GM12872 (cell line): ENCODE measurements at regions not wholly inside any gene's neighbourhood (a gene's known extent, or its start where the extent isn't known, plus 50 kb on each side); places are given as distances from the start of the nearest gene placed in this dataset.

Experiments
- TF ChIP-seq, protein P1 (sequence below): IDR thresholded peaks from 3 replicates; pipeline ENCODE4 v1.5.1; 2011; ENCODE audit warnings: low read depth, mild to moderate bottlenecking, low read length, moderate library complexity; ENCODE audit not compliant: insufficient read depth

DNA sequence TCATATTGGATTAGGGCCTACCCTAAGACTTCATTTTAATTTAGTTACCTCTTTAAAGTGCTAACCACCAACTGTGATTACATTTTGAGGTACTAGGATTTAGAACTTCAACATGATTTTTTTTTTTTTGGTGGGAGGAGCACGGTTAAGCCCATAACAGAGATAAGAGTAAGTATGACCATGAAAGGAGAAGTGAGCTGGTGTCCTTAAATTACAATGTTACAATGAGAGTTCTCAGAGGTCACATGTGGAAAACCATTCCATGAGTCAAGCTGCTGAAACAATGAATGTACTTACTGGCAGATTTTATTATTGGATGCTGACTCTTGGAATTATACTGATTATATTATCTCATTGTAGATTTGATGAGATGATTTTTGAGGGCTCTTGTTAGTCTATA lies 779.3 kb upstream of the CITED2 start:
- TF ChIP-seq, protein P1, sequence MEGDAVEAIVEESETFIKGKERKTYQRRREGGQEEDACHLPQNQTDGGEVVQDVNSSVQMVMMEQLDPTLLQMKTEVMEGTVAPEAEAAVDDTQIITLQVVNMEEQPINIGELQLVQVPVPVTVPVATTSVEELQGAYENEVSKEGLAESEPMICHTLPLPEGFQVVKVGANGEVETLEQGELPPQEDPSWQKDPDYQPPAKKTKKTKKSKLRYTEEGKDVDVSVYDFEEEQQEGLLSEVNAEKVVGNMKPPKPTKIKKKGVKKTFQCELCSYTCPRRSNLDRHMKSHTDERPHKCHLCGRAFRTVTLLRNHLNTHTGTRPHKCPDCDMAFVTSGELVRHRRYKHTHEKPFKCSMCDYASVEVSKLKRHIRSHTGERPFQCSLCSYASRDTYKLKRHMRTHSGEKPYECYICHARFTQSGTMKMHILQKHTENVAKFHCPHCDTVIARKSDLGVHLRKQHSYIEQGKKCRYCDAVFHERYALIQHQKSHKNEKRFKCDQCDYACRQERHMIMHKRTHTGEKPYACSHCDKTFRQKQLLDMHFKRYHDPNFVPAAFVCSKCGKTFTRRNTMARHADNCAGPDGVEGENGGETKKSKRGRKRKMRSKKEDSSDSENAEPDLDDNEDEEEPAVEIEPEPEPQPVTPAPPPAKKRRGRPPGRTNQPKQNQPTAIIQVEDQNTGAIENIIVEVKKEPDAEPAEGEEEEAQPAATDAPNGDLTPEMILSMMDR: no peak

DNA sequence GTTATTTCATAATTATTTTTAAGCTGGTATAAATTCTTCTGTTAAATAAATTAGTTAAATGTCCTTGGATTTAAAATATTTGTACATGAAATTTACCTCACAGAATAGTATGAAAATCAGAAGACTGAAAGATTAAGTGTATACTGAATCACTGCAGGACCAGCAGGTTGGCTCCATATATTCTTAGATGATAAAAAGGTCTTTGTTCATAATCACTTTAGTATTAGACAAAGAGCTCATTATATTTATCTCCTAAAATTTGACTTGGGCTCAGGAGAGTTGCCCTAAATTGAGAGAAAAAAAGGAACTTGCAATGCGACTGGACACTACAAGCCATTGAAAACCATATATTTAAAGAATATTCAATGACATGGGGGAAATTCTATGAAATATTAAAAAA lies 766.4 kb upstream of the CITED2 start:
- TF ChIP-seq, protein P1: no peak

DNA sequence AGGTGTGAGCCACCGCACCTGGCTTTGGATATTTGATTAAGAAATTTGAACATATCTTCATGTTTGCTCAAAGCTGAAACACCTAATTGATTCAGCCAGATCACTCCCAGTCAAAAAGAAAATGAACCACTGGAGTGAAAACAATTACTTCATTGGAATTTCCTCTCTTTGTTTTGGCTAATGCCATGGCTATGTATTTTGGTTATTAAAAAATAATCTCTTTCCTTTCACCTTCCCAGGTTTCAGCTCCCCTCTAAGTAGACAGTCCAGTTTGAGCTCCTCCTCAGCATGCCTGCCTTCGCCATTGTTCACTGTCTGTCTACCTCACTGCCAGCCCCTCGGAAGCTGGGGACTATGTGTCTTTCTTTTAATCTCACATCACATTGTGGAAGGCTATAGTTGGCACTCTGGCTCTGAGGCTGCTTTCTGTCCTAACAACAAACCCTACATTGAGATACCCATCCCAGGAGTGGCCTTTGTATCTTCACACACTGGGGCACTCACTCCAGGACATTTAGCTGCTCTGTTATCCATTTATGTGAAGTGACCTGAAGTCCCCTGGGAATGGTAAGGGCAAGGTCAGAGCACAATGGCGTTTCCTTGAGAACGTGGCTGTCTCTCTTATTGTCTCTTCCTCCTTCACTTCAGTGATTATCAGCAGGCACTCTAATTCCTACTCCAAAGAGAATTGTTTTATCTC lies 764.0 kb upstream of the CITED2 start:
- TF ChIP-seq, protein P1: no peak

DNA sequence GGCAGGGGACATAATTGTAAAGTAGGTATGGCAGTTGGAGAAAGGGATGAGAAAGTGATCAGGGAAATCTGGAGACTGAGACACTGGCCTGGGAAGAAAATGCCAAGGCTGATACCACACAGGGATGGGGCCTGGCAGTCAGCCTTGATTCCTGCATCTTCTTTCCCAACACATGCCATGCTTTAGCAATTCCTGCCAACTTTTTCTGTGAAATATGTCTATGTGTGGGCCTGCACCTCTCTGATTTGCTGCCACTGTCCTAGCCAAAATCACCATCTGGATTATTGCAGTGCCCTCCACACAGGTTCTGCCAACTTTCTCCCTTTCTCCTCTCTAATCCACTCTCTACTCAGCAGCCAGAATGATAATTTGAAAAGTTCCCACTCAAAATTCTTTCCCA lies 759.8 kb upstream of the CITED2 start:
- TF ChIP-seq, protein P1: no peak

DNA sequence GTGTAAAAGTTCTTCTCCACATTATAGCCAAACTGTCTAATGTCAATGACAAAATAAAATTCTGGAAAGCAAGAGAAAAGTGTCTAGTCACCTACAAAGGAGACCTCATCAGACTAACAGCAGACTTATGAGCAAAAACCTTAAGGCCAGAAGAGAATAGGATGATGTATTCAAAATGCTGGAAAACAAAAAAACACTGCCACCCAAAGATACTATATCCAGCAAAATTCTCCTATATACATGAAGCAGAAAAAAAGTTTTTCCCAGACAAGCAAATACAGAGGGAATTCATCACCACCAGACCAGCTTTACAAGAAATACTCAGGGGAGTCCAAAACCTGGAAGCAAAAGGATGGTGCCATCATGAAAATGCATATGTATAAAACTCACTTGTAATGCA lies 755.6 kb upstream of the CITED2 start:
- TF ChIP-seq, protein P1: no peak

DNA sequence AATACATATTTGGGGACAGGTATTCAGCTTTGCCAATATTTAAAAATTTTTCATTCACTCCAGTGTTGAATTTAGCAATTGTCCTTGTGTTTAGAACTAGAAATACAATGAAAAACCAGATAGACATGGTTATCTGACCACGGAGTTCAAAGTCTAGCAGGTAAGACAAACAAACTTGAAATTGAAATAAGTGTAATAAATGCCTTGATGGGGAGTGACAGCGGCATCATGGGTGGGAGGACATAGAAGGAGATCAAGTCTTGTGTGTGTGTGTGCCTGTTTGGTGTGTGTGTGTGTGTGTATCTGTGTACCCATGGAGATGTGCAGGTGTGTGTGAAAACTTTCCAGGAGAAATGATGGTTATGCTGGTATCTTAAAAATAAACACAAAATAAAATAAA lies 750.0 kb upstream of the CITED2 start:
- TF ChIP-seq, protein P1: no peak

DNA sequence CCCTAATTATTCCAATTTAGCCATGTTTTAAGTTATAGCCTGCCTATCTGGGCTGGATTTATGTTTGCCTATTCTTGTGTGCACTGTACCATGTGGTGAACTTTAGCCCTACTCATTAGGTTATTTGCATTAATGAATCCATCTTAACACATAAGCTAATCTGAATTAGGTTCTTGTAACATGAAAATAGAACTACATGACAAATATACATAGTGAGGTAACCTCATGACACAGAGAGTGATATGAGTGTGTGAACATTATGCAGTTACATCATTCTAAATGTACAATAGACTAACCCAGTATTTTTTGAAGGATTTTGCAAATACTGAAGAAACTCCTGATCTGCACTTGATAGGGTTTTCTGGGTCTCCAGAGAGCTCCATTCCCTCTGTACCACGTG lies 733.7 kb upstream of the CITED2 start:
- TF ChIP-seq, protein P1: no peak
